NCI-H1105 treated with DMSO at 0.1 percent for 48 hours (cell line): ENCODE measurements at regions not wholly inside any gene's neighbourhood (a gene's known extent, or its start where the extent isn't known, plus 50 kb on each side); places are given as distances from the start of the nearest gene placed in this dataset.

Experiments used
- DNase-seq: peaks from one replicate; lab custom pipeline; 2025; lab: John Stamatoyannopoulos, UW

DNA sequence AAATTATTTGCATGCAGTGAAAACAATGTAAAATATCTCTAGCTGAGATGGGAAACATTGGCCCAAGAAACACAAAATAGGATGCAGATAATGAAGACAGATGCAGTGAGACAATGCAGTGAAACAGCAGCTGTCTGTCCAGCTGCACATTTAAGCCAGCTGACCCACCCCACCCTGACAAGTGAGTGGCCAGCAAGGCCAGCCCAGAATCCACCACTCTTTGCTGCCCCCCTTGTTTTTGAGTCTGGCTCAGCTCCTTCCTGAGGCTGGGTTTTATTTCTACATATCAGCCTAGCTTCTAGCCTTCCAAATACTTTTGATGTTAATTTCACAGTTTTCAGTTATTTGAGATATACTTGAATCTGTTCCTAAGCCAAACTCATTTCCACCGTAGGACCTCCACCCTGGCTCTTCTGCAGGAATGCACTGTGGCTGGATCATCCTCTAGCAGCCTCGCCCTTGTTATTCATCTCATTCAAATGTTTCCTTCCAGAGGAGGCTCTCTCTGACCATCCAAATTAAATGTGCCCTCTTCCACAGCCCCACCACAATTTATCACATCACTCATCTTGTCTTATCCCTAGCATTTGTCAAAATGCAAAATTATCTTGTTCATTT, 154.1 kb upstream of the POU2AF2 start:
- no peak for DNase-seq

DNA sequence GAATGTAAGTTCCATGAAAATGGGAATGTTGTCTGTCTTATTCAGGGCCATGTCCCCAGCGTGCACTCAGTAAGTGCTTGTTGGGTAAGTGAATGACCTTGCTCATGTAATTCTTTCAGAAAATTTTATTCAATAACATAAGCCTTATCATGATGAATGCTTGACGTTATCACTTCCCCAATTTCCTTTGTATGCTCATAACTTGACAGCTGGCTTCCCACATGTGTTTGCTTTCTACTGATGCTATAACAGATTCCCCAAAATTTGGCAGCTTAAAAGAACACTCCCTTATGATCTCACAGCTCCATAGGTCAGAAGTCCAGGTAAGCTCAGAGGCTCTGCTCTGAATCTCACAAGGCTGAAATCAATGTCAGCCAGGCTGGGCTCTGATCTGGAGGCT, 155.8 kb upstream of the POU2AF2 start:
- no peak for DNase-seq

DNA sequence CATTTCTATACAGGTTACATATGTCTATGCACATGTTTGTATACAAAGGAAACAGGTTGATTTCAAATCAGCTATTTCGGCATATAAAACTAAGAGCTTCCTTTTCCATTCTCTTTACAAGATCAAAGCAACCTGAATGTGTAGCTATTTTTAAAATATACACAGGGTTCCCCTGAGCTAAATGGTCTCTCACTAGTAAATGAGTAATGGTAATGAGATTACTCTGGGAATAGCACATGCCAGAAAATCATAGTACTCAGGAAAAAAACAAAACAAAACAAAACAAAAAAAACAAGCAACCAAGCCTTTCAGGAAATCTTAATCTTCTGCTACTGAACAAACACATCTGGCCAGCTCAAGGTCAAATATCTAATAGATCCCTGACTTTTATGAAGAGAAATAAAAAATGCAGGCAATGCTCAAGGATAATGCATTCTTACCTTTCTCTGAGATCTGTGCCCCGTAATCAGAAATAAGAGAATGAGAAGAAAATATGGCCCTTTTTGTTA, 156.6 kb upstream of the POU2AF2 start:
- DNase-seq, result no peak

DNA sequence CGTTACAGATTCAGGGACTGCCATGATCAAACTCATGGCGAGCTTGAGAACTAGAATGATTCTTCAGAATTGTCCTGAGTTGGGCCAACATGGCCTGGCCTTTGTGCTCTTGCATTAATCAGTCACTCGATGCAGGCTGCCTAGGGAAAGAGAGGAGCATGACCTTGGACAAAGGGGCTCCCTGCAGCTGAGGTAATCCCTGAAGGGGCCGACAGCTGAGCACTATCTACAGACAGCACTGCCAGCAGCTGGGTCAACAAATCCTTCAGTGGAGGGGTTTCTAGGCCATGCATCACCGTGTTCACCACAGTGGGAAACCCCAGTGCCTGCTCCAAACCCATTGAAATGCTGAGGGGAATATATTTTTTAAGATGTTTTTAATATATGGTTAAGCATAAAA, 159.5 kb upstream of the POU2AF2 start:
- peak; percentile 24 for DNase-seq

DNA sequence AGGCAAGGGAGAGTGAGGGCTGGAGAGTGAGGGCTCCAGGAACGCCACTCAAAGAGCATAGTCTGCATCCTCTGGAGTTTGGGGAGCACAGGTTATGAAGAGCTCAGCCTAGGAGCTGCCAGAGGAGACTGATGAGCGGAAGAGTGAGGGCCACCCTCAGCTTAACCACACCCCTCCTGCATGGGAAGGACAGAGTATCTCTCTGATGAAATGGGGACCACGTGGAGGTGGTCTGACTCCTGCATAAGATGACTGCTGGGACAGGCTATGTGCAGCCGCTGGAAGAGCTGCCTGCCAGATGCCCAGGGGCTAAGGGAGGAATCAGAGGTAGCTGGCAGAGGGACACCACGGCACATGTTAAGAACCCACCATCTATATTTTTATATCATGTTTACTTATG, 162.9 kb upstream of the POU2AF2 start:
- no peak for DNase-seq

DNA sequence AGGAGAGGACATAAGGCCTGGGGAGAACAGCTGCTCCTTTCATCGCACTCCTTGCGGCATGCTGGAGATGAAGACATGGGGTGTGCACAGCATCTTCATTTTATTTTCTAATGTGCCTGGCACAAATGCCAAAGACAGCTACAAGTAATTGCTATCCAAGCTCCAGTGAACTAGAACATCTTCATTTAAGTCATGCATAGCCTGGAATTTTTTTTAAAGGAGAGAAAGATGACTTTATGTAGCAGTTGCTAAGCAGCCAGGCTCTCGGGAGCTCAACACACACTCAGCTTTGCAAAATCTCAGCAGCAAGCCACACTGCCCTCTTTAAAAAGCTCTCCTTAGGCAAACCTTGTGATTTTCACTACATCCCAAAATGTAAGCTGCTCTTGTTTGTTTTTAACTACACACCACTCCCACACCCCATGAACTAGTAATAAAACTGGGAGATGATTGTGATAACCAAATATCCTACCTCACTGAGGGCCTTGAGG, 164.5 kb upstream of the POU2AF2 start:
- DNase-seq, result no peak

DNA sequence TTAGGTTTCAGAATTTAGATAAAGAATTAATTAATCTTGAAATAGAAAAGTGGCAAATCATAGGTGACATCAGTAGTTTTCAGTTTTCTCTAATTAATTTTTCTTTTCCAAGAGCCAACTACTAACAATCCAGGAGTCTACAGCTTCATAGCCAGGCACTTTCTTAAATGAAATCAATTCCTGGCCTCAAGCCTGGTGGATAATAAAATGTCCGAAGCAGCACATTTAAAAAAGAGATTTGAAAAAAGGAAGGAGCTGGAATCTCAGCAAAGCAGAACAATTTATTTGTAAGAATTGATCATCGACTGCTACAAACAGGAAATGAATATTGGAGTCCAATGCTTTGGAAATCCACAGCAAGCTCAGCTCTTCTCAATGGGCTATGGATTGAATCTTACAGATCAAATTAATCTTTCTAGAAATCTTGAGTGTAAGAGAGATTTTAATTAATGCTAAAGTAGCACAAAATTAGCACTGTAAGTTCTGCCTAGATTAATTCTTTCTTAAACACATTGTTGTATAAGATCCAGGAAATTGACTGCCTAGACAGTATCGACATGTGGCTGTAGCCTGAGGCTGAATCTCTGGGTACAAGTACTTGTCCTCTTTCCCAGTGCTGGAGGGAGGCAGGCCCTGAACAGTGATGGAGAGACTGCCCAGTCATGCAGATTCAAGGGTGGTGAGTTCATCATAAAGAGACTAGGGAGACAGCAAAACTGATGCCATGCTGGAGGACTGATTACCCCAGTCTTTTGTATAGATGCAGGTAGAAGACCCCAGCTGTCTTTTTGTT, 167.8 kb upstream of the POU2AF2 start:
- DNase-seq, result no peak

DNA sequence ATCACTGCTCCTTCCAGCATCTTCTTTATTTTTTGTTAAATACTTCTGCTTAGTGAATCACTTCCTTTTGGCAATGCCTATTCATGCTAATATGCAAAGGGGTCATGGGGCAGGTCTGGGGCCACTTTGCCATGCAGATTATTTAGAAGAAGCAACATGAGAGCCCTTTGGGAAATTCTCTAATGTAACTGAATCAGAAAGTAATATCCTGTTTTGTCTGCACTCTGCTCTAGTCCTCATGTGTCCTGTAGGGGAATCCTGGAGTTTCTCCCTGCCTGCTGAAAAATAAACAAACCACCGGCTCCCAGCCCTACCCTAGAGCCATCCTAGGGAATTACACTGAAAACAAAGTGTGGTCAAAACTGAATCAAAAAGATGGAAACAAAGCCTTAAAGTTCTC, 176.5 kb upstream of the POU2AF2 start:
- DNase-seq, result no peak

DNA sequence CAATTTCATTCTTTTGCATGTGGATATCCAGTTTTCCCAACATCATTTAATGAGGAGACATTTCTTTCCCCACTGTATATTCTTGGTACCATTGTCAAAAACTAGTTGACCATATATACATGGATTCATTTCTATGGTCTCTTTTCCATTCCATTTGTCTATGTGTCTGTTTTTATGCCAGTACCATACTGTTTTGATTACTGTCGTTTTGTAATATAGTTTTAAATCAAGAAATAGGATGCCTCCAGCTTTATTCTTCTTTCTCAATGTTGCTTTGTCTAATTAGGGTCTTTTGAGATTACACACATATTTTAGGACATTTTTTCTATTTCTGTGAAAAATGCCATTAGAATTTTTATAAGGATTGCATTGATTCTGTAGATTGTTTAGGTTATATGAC, 177.5 kb upstream of the POU2AF2 start:
- DNase-seq, result no peak

DNA sequence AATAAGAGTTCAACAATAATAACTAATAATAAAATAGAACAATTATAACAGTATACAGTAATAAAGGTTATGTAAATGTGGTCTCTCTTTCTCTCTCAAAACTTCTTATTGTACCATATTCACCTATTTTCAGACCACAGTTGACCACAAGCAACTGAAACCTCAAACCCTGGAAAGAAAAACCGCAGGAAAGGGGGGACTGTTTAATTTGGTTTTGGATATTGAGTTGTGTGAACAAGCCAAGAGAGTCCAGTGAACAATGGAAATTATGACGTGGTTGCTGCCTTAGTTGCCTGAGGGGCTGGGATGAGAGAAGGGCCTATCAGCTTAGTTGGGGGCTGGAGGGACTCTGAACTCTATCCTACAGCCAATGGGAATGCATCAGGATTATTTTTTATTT, 178.7 kb upstream of the POU2AF2 start:
- no peak for DNase-seq

DNA sequence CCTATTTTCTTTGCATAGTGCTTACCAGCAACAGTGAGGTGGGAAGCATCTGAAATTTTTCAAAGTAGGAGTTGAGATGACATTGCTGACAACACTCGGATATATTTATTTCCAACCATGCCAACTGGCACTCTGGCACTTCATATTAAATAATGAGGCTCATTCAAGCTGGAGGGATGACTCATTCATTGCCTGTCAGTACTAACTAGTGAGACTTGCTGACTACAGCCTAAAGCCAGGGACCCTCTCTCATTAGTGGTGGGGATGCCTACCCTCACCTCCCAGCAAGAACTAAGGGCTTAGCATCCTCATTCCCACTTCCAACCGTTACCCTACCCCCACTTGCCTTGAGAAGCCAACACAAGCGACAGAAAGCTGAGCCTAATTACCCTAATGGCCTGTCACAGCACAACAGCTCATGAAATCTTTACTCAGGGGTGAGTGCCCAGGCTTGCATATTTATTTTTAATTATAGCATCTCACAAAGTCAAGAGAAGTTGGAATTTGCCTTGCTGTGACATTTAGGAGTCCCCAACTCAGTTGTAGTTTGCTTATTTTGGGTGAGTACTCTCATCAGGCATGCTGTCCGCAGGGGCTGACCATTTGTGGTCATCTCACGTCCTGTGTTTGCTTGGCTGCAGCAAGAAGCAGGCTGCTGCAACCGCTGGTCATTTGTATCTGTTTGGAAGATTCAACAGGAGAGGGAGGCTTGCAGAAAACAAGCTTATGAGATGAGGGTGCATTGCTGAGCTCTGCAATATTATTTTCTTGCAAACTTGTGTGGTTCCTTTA, 181.6 kb upstream of the POU2AF2 start:
- DNase-seq, result peak; percentile 81

DNA sequence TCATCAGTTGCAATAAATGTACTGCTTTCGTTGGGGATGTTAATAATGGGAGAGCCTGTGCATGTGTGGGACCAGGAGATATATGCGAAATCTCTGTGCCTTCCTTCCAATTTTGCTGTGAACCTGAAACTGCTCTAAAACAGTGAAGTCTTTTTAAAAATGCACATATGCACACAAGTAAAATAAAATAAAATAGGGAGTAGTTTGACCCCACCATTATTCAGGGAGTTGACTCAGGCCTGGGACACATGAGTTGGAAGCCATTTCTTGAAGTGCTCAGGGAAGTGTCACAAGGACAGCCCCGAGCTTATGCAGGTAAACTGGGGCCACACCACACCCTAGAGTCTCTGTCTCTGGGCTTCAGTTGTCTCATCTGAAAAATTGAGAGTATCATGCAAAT, 183.1 kb upstream of the POU2AF2 start:
- DNase-seq, result no peak

DNA sequence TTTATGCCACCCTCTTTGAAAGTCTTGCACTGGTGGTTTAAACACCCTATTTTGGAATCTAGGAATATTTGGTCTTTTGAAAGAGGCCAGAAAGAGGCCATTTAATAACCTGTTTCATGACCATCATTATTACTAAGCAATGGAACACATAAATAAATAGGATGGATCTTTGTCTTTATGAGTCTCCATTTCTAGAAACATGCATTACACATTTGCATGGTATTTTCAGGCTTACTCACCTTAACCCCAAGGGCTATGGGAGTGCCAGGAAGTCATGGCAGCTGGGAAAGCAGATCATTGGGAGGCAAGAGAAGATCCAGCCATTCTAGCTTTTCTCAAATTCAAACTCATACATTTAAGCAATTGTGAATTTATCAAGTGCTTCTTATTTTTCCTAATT, 185.8 kb upstream of the POU2AF2 start:
- DNase-seq, result no peak

DNA sequence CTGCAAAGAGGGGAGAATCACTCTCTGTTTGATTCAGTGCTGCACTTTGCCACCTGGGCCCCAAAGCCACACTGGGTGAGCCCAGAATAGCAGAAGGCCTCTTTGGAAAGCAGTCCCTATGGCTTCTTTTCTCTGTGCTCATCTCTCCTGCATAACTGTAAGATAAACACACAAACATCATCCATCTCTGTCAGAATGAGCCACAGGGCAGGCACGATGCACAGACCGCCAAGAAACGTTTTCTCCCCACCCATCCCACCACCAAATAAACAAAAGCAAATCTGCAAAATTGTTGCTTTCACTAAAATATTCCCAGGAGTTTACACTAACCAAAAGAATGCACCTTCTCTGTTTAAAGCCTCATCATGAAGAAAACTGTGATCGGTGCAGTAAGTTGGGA, 196.4 kb upstream of the POU2AF2 start:
- no peak for DNase-seq

DNA sequence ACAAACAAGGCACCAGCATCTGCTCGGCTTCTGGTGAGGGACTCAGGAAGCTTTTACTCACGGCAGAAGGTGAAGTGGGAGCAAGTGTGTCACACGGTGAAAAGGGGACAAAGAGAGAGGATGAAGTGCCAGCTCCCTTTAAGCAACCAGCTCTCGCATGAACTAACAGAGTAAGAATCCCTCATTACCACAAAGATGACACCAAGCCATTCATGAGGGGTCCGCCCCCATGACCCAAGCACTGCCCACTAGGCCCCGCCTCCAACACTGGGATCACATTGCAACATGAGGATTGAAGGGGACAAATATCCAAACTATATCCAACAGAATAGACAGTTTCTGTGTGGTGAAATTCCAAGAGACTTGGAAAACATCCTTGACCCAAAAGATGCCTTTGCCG, 198.2 kb upstream of the POU2AF2 start:
- no peak for DNase-seq

DNA sequence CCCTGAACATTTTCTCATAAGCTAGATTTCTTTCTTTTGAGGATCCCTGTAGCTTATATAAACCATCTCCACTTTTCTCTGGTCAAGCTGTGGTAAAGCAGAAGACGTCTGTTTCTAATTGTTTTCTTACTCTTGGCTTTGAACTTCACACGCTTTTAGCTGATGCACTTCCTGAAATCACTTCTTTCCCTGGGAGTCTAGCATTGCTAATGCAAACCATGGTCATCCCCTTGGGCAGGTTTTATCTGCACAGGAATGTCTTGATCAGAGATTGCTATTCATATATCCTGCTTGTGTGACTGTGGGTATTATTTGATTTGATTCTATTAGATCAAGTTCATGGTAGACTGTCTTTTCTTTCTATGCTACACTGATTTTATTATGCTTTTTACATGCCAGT, 199.2 kb upstream of the POU2AF2 start:
- no peak for DNase-seq

DNA sequence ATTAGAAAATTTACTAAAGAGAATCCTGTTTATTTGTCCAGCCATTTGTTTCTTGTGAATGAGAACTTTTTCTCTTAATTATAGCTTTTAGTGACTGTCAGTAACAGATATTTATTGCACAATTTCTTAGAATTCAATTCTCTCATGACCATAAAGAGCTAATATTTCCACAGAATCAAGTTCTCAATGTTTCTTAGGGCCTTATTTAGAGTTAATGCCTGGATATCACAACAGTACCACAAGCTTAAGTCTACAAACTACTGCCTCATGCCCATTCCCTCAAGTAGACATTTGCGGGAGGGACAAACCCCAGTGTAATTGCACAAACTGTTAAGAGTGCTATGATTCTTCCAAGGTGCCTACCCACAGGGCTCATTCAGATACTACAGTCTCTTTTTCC, 199.7 kb upstream of the POU2AF2 start:
- DNase-seq, result no peak

DNA sequence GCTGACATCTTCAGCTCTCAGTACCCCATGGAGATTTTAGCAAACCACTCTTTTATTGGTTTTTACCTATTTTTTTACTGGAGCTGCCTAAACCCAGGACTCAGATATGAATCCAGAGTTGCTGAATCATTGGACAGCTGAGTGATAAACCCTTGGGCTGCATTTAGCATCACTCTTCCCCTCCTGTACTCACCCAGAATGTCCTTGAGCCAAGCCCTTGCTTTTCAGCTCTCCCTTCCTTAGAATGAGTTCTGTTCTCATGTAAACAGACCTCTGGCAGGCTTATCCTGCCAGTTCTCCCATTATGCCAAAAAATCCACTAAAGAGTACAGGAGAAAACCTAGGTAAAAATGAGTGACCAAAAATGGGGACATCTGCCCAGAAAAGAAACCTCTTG, 200.1 kb upstream of the POU2AF2 start:
- no peak for DNase-seq

DNA sequence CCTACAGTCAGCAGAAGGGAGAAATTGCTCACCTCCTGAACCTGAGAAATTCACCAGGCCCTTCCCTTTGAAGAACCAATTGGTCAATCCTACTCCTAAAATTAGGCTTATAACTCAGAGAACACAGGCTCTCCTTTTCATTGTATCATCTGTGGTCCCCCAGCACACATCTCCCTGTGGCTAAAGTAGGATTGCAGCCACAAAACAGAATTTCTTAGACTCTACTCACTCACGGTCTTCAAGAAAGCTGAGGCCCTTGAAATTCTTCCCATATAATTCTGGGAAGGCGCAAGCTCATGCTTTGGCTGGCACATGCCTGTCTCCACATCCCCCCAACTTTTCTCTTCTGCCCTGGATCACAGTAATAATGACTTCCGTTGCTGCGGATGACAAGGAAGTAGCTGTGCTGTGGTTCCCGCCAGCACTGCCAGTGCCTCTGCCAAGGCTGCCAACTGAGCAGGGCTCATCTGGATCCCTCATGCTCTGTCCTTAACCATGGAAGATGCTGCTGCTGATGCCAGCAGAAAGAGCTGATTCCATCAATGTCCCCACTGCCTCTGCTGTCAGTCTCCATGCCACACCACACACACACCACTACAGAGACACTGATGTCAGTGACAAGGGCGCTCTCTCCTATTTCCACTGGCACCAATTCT, 200.6 kb upstream of the POU2AF2 start:
- DNase-seq, result no peak

DNA sequence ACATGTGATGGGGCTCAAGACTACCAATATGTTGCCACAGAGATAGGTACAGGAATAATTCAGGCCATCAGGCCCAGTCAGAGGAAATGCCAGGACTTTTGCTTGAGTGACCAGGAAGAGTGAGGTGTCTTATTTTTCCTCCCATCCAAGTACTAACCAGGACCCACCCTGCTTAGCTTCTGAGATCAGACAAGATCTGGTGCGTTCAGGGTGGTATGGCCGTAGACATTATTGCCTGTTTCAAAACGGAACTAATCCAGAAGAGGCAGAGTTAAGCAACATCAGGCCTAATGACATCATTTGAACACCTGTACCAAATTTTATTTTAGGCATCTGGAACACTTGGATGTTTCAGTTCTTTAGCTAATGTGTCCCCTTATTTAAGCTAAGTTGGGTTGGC, 205.5 kb upstream of the POU2AF2 start:
- DNase-seq, result no peak

DNA sequence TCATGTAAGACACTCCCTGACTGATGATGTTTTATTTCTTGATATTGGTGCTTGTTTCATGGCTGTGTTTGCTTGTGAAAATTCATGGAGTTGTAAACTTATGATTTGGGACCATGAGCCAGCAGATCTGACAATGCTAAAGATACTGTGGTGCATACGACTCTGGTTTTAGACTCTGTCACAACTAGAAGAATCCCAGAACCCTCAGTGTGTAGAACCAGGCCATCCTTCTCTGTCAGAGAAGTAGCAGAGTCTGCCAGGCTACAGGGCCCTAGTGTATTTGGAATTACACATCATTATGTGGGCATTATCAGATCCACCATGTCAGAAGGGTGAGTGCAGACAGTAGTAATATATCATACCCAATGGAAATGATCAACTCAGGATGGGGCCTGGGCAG, 209.8 kb upstream of the POU2AF2 start:
- no peak for DNase-seq

DNA sequence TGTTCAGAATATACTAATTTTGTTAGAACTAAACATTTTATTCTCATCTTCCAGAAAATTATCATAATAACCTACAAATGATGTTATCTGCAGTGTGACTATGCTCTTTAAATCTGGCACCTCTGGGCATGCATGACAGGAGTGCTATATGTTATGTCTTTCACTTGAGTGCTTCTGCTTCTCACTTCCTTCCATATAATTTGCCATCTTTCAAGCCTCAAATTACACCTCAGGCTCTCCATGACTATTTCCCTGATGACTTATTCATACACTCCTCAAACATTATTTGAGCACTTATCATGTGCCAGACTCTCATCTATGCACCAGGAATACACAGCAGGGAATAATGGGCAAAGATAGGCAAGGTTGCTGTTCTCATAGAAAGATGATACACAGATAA, 219.3 kb upstream of the POU2AF2 start:
- DNase-seq, result no peak
